Immature natural killer cell (primary cell): ENCODE measurements at regions not wholly inside any gene's neighbourhood (a gene's known extent, or its start where the extent isn't known, plus 50 kb on each side); places are given as distances from the start of the nearest gene placed in this dataset.
A peak's percentile ranks its signal among the peaks of the same experiment; 100 is the strongest.

Source experiments
- DNase-seq, 3 donors: peaks; one replicate each; pipeline ENCODE4 v3.0.0; 2022; ENCODE audit warnings: mixed read lengths in 1 of 3
- H3K27ac Mint-ChIP-seq, 6 donors: one replicate each; pipeline ENCODE4 v1.8.0; 2020; ENCODE audit warnings: mixed read lengths in 6 of 6, mild to moderate bottlenecking in 5 of 6, inconsistent platforms in 4 of 6, moderate library complexity in 3 of 6
- H3K27me3 Mint-ChIP-seq, 3 donors: one replicate each; pipeline ENCODE4 v1.8.0; 2020 to 2021; ENCODE audit warnings: low read depth in 3 of 3, mild to moderate bottlenecking in 3 of 3, mixed read lengths in 3 of 3, moderate library complexity in 3 of 3, inconsistent platforms in 1 of 3
- H3K36me3 Mint-ChIP-seq, 3 donors: one replicate each; pipeline ENCODE4 v1.8.0; 2020; ENCODE audit warnings: mixed read lengths in 3 of 3, inconsistent platforms in 2 of 3, mild to moderate bottlenecking in 2 of 3
- H3K4me1 Mint-ChIP-seq, 2 donors: one replicate each; pipeline ENCODE4 v1.8.0; 2020; ENCODE audit warnings: inconsistent platforms in 2 of 2, mild to moderate bottlenecking in 2 of 2, mixed read lengths in 2 of 2, moderate library complexity in 1 of 2
- H3K4me3 Mint-ChIP-seq, 5 donors: one replicate each; pipeline ENCODE4 v1.8.0; 2020; ENCODE audit warnings: mild to moderate bottlenecking in 5 of 5, mixed read lengths in 5 of 5, inconsistent platforms in 3 of 5, moderate library complexity in 3 of 5
- H3K9me3 Mint-ChIP-seq, 6 donors: one replicate each; pipeline ENCODE4 v1.8.0; 2020; ENCODE audit warnings: mild to moderate bottlenecking in 6 of 6, mixed read lengths in 6 of 6, inconsistent platforms in 4 of 6, moderate library complexity in 3 of 6

GRCh38 chr3:87175732-87176131 is 51.4 kb upstream of the CHMP2B start:
- peaks cover 0 to 2% (median 0%) of the 10 kb centered on the region in 3 donors for H3K27me3 Mint-ChIP-seq
- no peaks in the 10 kb centered on the region for H3K4me1 Mint-ChIP-seq
- no peak overlapping the region for H3K27ac Mint-ChIP-seq
- no peak for DNase-seq
- H3K9me3 Mint-ChIP-seq = no peaks in the 10 kb centered on the region
- no peaks in the 10 kb centered on the region for H3K36me3 Mint-ChIP-seq
- H3K4me3 Mint-ChIP-seq = no peak overlapping the region

- H3K4me1 Mint-ChIP-seq = no peaks in the 10 kb centered on the region
- no peak overlapping the region for H3K4me3 Mint-ChIP-seq
- no peaks in the 10 kb centered on the region for H3K36me3 Mint-ChIP-seq
- H3K9me3 Mint-ChIP-seq = no peaks in the 10 kb centered on the region
- H3K27me3 Mint-ChIP-seq = peaks cover 0 to 2% (median 0%) of the 10 kb centered on the region in 3 donors
- no peak for DNase-seq
- no peak overlapping the region for H3K27ac Mint-ChIP-seq
These were observed 53.3 kb upstream of the CHMP2B start for GRCh38 chr3:87173776-87174175.

DNA sequence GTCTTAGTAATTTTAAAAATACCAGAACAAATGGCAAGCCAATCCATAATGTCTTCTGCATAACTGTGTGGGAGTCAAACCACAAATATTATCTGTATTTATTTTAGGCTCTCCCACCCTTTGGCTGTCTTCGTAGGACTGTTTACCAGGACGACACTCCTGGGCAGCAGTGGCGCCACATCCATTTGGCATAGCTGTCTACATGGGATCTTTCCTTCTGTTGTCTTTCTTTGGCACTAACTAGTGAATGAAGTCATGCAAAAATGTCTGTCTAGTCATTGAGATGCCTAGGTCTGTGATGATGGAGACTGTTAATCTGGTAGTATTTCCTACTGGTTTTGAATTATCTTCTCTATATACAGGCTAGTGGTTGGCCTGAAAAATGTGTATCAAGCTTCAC is 54.0 kb upstream of the CHMP2B start:
- H3K9me3 Mint-ChIP-seq = no peaks in the 10 kb centered on the region
- no peaks in the 10 kb centered on the region for H3K36me3 Mint-ChIP-seq
- DNase-seq = no peak
- no peak overlapping the region for H3K27ac Mint-ChIP-seq
- H3K4me1 Mint-ChIP-seq = no peaks in the 10 kb centered on the region
- H3K27me3 Mint-ChIP-seq = peaks cover 0 to 3% (median 2%) of the 10 kb centered on the region in 3 donors
- H3K4me3 Mint-ChIP-seq = no peak overlapping the region

- Mint-ChIP-seq H3K27me3 (peaks cover 0 to 4% (median 2%) of the 10 kb centered on the region in 3 donors), H3K36me3 (no peaks in the 10 kb centered on the region), H3K27ac (no peak overlapping the region), H3K4me3 (peak overlapping the region in 2 of 5 donors; percentile 25 to 57), H3K9me3 (no peaks in the 10 kb centered on the region), H3K4me1 (peaks cover 2 to 5% of the 10 kb centered on the region in 2 donors)
- DNase-seq = peak; percentile 1 to 25 (median 18)
These were observed 59.3 kb upstream of the CHMP2B start for GRCh38 chr3:87167628-87168456.

DNA sequence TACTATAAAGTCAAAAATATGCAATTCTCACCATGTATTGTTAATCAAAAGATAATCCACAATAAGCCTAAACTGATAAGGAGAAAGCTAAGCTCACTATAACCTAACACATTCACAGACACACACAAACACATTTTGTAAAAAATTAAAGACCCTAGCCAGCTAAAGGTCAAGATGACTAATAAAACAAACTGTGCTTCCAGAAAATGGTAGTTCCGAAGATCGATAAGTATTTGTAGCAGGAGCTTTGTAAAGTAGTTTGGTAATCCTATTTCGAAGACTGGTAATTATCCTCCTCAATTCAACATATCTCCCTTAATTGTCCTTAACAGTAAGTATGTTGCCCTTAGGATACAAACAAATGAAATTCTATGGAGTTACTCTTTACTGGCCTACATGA is 62.9 kb upstream of the CHMP2B start:
- Mint-ChIP-seq H3K27me3 (peaks cover 0 to 4% (median 0%) of the 10 kb centered on the region in 3 donors), H3K27ac (no peak overlapping the region), H3K4me1 (peaks cover 2 to 5% of the 10 kb centered on the region in 2 donors), H3K9me3 (no peaks in the 10 kb centered on the region), H3K36me3 (no peaks in the 10 kb centered on the region), H3K4me3 (no peak overlapping the region)
- DNase-seq = no peak

DNA sequence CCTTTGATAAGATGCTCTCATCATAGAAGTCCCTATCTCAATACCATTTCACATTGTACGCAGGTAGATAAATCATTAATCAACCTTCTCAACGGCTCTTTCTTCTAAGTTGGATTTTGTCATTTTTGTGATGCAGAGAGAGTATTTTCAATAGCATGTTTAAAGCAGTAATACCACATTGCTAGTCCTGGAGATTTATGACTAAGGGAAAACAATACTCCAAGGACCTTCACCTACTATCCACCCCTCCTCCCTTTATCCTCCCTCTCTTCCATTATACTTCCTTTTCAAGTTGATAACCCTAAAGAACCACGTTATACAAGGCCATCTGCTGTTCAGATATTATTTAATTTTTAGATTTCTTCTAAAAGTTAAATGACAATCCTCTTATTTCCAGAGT is 65.3 kb upstream of the CHMP2B start:
- Mint-ChIP-seq H3K27me3 (no peaks in the 10 kb centered on the region), H3K4me3 (no peak overlapping the region), H3K9me3 (peaks cover 0 to 2% (median 0%) of the 10 kb centered on the region in 6 donors), H3K4me1 (no peaks in the 10 kb centered on the region), H3K27ac (no peak overlapping the region), H3K36me3 (no peaks in the 10 kb centered on the region)
- DNase-seq = no peak

DNA sequence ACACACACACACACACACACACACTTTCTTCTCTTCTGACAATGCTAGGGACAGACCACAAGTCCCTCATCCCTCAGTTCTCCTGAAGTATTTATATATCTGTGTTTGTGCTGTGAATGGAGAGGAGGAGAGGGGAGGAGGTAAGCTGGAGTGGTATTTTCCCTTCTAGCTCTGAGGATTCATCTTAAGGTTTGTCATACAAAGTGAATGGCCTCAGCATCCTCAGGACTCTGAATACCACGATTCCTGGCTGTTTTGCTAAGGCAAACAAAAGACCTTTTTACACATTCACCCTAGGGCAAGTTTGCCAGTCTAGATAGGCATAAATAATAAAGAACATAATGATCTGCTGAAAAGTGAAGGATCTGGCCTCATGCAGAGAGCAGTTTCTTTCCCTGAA is 65.7 kb upstream of the CHMP2B start:
- DNase-seq = no peak
- Mint-ChIP-seq H3K4me3 (no peak overlapping the region), H3K36me3 (no peaks in the 10 kb centered on the region), H3K27me3 (no peaks in the 10 kb centered on the region), H3K4me1 (no peaks in the 10 kb centered on the region), H3K27ac (no peak overlapping the region), H3K9me3 (peaks cover 0 to 2% (median 0%) of the 10 kb centered on the region in 6 donors)

DNA sequence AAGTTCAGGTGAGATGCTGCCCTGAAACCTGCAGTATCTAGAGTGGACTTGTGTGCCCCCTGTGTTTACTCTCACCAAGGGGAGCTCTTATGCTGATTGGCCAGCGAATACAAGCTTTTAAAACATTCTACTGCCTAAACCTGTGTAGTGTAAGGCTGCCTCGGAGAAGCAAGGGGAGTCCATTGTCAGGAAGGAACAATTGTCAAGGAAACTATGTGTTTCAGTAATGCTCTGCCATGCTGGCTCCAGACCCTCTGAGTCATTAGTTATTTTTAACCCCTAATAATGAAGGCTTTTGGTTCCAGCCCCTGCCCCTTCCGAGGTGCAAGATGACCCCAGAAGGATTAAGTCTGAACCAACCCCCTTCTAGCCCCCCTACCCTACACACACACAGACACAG is 66.1 kb upstream of the CHMP2B start:
- Mint-ChIP-seq H3K27ac (no peak overlapping the region), H3K4me1 (no peaks in the 10 kb centered on the region), H3K9me3 (peaks cover 0 to 2% (median 0%) of the 10 kb centered on the region in 6 donors), H3K36me3 (no peaks in the 10 kb centered on the region), H3K27me3 (no peaks in the 10 kb centered on the region), H3K4me3 (no peak overlapping the region)
- DNase-seq = no peak

DNA sequence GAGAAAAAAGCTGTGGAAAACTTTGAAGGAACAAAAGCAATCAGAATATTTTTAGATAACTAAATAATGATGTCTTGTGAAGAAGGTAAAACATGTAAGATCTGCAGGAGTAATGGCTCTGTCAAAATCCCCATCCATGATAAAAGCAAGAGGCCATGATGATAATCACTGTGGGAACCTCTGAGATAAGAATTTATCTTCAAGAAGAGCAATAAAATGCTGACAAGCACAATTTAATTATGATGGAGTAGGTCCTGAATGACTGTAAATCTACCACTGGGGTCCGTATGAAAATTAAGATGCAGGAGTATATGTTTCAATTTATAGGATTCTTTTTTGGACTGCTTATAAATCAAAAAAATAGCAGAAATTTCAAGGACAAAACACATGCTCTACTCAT is 68.3 kb upstream of the CHMP2B start:
- H3K9me3 Mint-ChIP-seq = peaks cover 0 to 2% (median 0%) of the 10 kb centered on the region in 6 donors
- no peak overlapping the region for H3K4me3 Mint-ChIP-seq
- no peaks in the 10 kb centered on the region for H3K36me3 Mint-ChIP-seq
- no peak for DNase-seq
- no peaks in the 10 kb centered on the region for H3K4me1 Mint-ChIP-seq
- no peaks in the 10 kb centered on the region for H3K27me3 Mint-ChIP-seq
- H3K27ac Mint-ChIP-seq = no peak overlapping the region

GRCh38 chr3:87148020-87148419 is 79.1 kb upstream of the CHMP2B start:
- no peaks in the 10 kb centered on the region for H3K27me3 Mint-ChIP-seq
- H3K27ac Mint-ChIP-seq = no peak overlapping the region
- no peak overlapping the region for H3K4me3 Mint-ChIP-seq
- no peak for DNase-seq
- H3K4me1 Mint-ChIP-seq = no peaks in the 10 kb centered on the region
- H3K36me3 Mint-ChIP-seq = no peaks in the 10 kb centered on the region
- H3K9me3 Mint-ChIP-seq = peaks cover 1 to 17% (median 6%) of the 10 kb centered on the region in 6 donors

DNA sequence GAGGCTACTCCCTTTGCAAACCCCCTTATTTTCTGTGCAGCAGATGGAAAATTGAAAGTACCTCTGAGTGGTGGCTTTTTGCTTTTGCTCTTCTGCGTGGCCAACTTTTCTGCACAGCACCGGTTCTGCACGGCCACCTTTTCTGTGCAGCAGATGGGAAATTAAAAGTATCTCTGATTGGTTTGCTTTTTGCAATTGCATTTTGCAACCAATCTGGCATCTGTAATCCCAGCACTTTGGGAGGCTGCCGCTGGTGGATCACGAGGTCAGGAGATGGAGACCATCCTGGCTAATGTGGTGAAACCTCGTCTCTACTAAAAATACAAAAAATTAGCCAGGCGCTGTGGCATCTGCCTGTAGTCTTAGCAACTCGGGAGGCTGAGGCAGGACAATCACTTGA is 79.5 kb upstream of the CHMP2B start:
- no peaks in the 10 kb centered on the region for H3K4me1 Mint-ChIP-seq
- no peak overlapping the region for H3K4me3 Mint-ChIP-seq
- no peaks in the 10 kb centered on the region for H3K27me3 Mint-ChIP-seq
- H3K9me3 Mint-ChIP-seq = peaks cover 1 to 22% (median 7%) of the 10 kb centered on the region in 6 donors
- no peak overlapping the region for H3K27ac Mint-ChIP-seq
- no peaks in the 10 kb centered on the region for H3K36me3 Mint-ChIP-seq
- DNase-seq = no peak

- Mint-ChIP-seq H3K4me1 (no peaks in the 10 kb centered on the region), H3K4me3 (no peak overlapping the region), H3K9me3 (peaks cover 7 to 36% (median 14%) of the 10 kb centered on the region in 6 donors), H3K27me3 (no peaks in the 10 kb centered on the region), H3K27ac (no peak overlapping the region), H3K36me3 (no peaks in the 10 kb centered on the region)
- no peak for DNase-seq
These were observed 81.6 kb upstream of the CHMP2B start for GRCh38 chr3:87145553-87145952.

GRCh38 chr3:87136066-87136596 is 91.0 kb upstream of the CHMP2B start:
- H3K9me3 Mint-ChIP-seq = peaks cover 4 to 21% (median 9%) of the 10 kb centered on the region in 6 donors
- H3K27me3 Mint-ChIP-seq = peaks cover 0 to 2% (median 0%) of the 10 kb centered on the region in 3 donors
- H3K4me1 Mint-ChIP-seq = no peaks in the 10 kb centered on the region
- no peak overlapping the region for H3K4me3 Mint-ChIP-seq
- no peak overlapping the region for H3K27ac Mint-ChIP-seq
- DNase-seq = no peak
- H3K36me3 Mint-ChIP-seq = peaks cover 0 to 6% (median 0%) of the 10 kb centered on the region in 3 donors

DNA sequence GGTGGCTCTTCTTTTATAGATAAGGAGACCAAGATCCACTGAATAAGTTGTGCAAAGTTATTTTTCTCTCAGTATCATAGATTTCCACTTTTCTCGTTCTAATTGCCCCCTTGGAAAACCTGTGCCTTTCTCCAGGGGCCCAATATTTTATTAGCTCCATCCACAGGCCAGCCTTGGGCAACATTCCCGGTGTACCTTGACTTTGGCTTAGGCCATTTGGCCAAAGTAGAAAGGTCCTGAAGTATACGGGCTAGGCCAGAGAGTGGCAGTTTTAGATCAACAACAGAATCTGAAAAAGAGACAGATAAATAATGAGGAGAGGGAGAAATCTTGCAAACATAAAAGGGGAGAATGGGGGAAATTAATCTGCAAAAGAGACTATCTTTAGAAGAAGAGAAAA is 91.7 kb upstream of the CHMP2B start:
- H3K9me3 Mint-ChIP-seq = peaks cover 4 to 21% (median 5%) of the 10 kb centered on the region in 6 donors
- H3K36me3 Mint-ChIP-seq = peaks cover 0 to 6% (median 0%) of the 10 kb centered on the region in 3 donors
- H3K4me1 Mint-ChIP-seq = no peaks in the 10 kb centered on the region
- H3K27me3 Mint-ChIP-seq = peaks cover 0 to 2% (median 0%) of the 10 kb centered on the region in 3 donors
- DNase-seq = no peak
- H3K27ac Mint-ChIP-seq = no peak overlapping the region
- no peak overlapping the region for H3K4me3 Mint-ChIP-seq
